ENCODE measurements at regions not wholly inside any gene's neighbourhood (a gene's known extent, or its start where the extent isn't known, plus 50 kb on each side); places are given as distances from the start of the nearest gene placed in this dataset.

- Mint-ChIP-seq H3K4me1 (no peaks in the 10 kb centered on the region), H3K27me3 (peaks cover 7% of the 10 kb centered on the region), H3K9me3 (no peaks in the 10 kb centered on the region), H3K27ac (no peak overlapping the region), H3K36me3 (ENCODE audit: low read depth) (no peaks in the 10 kb centered on the region), H3K4me3 (no peak overlapping the region)
- ATAC-seq (no peak), DNase-seq (no peak)
Observed at GRCh38 chr6:40710626-40711330, 123.6 kb upstream of the LRFN2 start.

GRCh38 chr6:40708049-40708448, 120.9 kb upstream of the LRFN2 start:
- Mint-ChIP-seq H3K4me1 (no peaks in the 10 kb centered on the region), H3K4me3 (no peak overlapping the region), H3K36me3 (ENCODE audit: low read depth) (no peaks in the 10 kb centered on the region), H3K27ac (no peak overlapping the region), H3K9me3 (no peaks in the 10 kb centered on the region), H3K27me3 (peaks cover 4% of the 10 kb centered on the region)
- DNase-seq (no peak), ATAC-seq (no peak)

- H3K4me3 Mint-ChIP-seq: no peak overlapping the region
- H3K4me1 Mint-ChIP-seq: no peaks in the 10 kb centered on the region
- ATAC-seq: no peak
- no peak overlapping the region for H3K27ac Mint-ChIP-seq
- H3K27me3 Mint-ChIP-seq: peaks cover 2% of the 10 kb centered on the region
- H3K9me3 Mint-ChIP-seq: no peaks in the 10 kb centered on the region
- DNase-seq: no peak
- H3K36me3 Mint-ChIP-seq (ENCODE audit: low read depth): no peaks in the 10 kb centered on the region
Observed at GRCh38 chr6:40706178-40706577, 119.0 kb upstream of the LRFN2 start.

- no peak overlapping the region for H3K4me3 Mint-ChIP-seq
- H3K4me1 Mint-ChIP-seq: no peaks in the 10 kb centered on the region
- H3K9me3 Mint-ChIP-seq: no peaks in the 10 kb centered on the region
- H3K36me3 Mint-ChIP-seq (ENCODE audit: low read depth): no peaks in the 10 kb centered on the region
- DNase-seq (no peak), ATAC-seq (no peak)
- H3K27me3 Mint-ChIP-seq: peaks cover 2% of the 10 kb centered on the region
- no peak overlapping the region for H3K27ac Mint-ChIP-seq
Observed at GRCh38 chr6:40705354-40705753, 118.2 kb upstream of the LRFN2 start.

GRCh38 chr6:40701352-40702007, 114.3 kb upstream of the LRFN2 start:
- peaks cover 2% of the 10 kb centered on the region for H3K27me3 Mint-ChIP-seq
- H3K4me1 Mint-ChIP-seq: no peaks in the 10 kb centered on the region
- ATAC-seq (no peak), DNase-seq (no peak)
- no peak overlapping the region for H3K4me3 Mint-ChIP-seq
- no peak overlapping the region for H3K27ac Mint-ChIP-seq
- no peaks in the 10 kb centered on the region for H3K9me3 Mint-ChIP-seq
- H3K36me3 Mint-ChIP-seq (ENCODE audit: low read depth): no peaks in the 10 kb centered on the region

- Mint-ChIP-seq H3K36me3 (ENCODE audit: low read depth) (no peaks in the 10 kb centered on the region), H3K4me1 (no peaks in the 10 kb centered on the region), H3K27me3 (no peaks in the 10 kb centered on the region), H3K9me3 (no peaks in the 10 kb centered on the region), H3K4me3 (no peak overlapping the region), H3K27ac (no peak overlapping the region)
- DNase-seq: no peak
- no peak for ATAC-seq
Observed at GRCh38 chr6:40700006-40700580, 112.9 kb upstream of the LRFN2 start.

GRCh38 chr6:40695750-40696415, 108.7 kb upstream of the LRFN2 start:
- H3K27me3 Mint-ChIP-seq: no peaks in the 10 kb centered on the region
- H3K4me1 Mint-ChIP-seq: no peaks in the 10 kb centered on the region
- H3K36me3 Mint-ChIP-seq (ENCODE audit: low read depth): no peaks in the 10 kb centered on the region
- no peak for DNase-seq
- H3K9me3 Mint-ChIP-seq: no peaks in the 10 kb centered on the region
- no peak for ATAC-seq
- no peak overlapping the region for H3K27ac Mint-ChIP-seq
- no peak overlapping the region for H3K4me3 Mint-ChIP-seq

GRCh38 chr6:40695114-40695513, 108.0 kb upstream of the LRFN2 start:
- H3K4me3 Mint-ChIP-seq: no peak overlapping the region
- no peaks in the 10 kb centered on the region for H3K9me3 Mint-ChIP-seq
- ATAC-seq (no peak), DNase-seq (no peak)
- no peak overlapping the region for H3K27ac Mint-ChIP-seq
- H3K4me1 Mint-ChIP-seq: no peaks in the 10 kb centered on the region
- H3K36me3 Mint-ChIP-seq (ENCODE audit: low read depth): no peaks in the 10 kb centered on the region
- no peaks in the 10 kb centered on the region for H3K27me3 Mint-ChIP-seq

- H3K36me3 Mint-ChIP-seq (ENCODE audit: low read depth): no peaks in the 10 kb centered on the region
- no peak for ATAC-seq
Observed at GRCh38 chr6:40693768-40694167, 106.6 kb upstream of the LRFN2 start.

GRCh38 chr6:40692337-40692736, 105.2 kb upstream of the LRFN2 start:
- no peaks in the 10 kb centered on the region for H3K4me1 Mint-ChIP-seq
- no peak overlapping the region for H3K27ac Mint-ChIP-seq
- H3K36me3 Mint-ChIP-seq (ENCODE audit: low read depth): no peaks in the 10 kb centered on the region
- ATAC-seq (no peak), DNase-seq (no peak)
- H3K27me3 Mint-ChIP-seq: no peaks in the 10 kb centered on the region
- H3K9me3 Mint-ChIP-seq: no peaks in the 10 kb centered on the region
- no peak overlapping the region for H3K4me3 Mint-ChIP-seq

More at GRCh38 chr6:40693768-40694167, 106.6 kb upstream of the LRFN2 start:
- no peaks in the 10 kb centered on the region for H3K9me3 Mint-ChIP-seq
- H3K27ac Mint-ChIP-seq: no peak overlapping the region
- DNase-seq: no peak
- H3K27me3 Mint-ChIP-seq: no peaks in the 10 kb centered on the region
- no peak overlapping the region for H3K4me3 Mint-ChIP-seq
- no peaks in the 10 kb centered on the region for H3K4me1 Mint-ChIP-seq

- H3K9me3 Mint-ChIP-seq: no peaks in the 10 kb centered on the region
- DNase-seq: no peak
- ATAC-seq: no peak
- H3K4me1 Mint-ChIP-seq: no peaks in the 10 kb centered on the region
- no peak overlapping the region for H3K4me3 Mint-ChIP-seq
- H3K36me3 Mint-ChIP-seq (ENCODE audit: low read depth): no peaks in the 10 kb centered on the region
- peaks cover 2% of the 10 kb centered on the region for H3K27me3 Mint-ChIP-seq
- H3K27ac Mint-ChIP-seq: no peak overlapping the region
Observed at GRCh38 chr6:40689185-40689584, 102.0 kb upstream of the LRFN2 start.

- no peak overlapping the region for H3K4me3 Mint-ChIP-seq
- ATAC-seq (no peak), DNase-seq (no peak)
- no peaks in the 10 kb centered on the region for H3K9me3 Mint-ChIP-seq
- H3K27me3 Mint-ChIP-seq: peaks cover 2% of the 10 kb centered on the region
- no peak overlapping the region for H3K27ac Mint-ChIP-seq
- H3K4me1 Mint-ChIP-seq: no peaks in the 10 kb centered on the region
- H3K36me3 Mint-ChIP-seq (ENCODE audit: low read depth): no peaks in the 10 kb centered on the region
Observed at GRCh38 chr6:40688214-40688761, 101.1 kb upstream of the LRFN2 start.

GRCh38 chr6:40685862-40686261, 98.7 kb upstream of the LRFN2 start:
- no peaks in the 10 kb centered on the region for H3K9me3 Mint-ChIP-seq
- H3K36me3 Mint-ChIP-seq (ENCODE audit: low read depth): no peaks in the 10 kb centered on the region

GRCh38 chr6:40681622-40682021, 94.5 kb upstream of the LRFN2 start:
- Mint-ChIP-seq H3K36me3 (ENCODE audit: low read depth) (no peaks in the 10 kb centered on the region), H3K9me3 (peaks cover 4% of the 10 kb centered on the region), H3K4me1 (no peaks in the 10 kb centered on the region), H3K27me3 (peaks cover 4% of the 10 kb centered on the region), H3K27ac (no peak overlapping the region), H3K4me3 (no peak overlapping the region)
- DNase-seq (no peak), ATAC-seq (no peak)

More at GRCh38 chr6:40685862-40686261, 98.7 kb upstream of the LRFN2 start:
- no peaks in the 10 kb centered on the region for H3K4me1 Mint-ChIP-seq
- H3K4me3 Mint-ChIP-seq: no peak overlapping the region
- DNase-seq: no peak
- no peak overlapping the region for H3K27ac Mint-ChIP-seq
- peaks cover 2% of the 10 kb centered on the region for H3K27me3 Mint-ChIP-seq
- ATAC-seq: no peak

GRCh38 chr6:40678941-40679340, 91.8 kb upstream of the LRFN2 start:
- H3K27ac Mint-ChIP-seq: no peak overlapping the region
- peaks cover 2% of the 10 kb centered on the region for H3K27me3 Mint-ChIP-seq
- no peaks in the 10 kb centered on the region for H3K4me1 Mint-ChIP-seq
- ATAC-seq (no peak), DNase-seq (no peak)
- no peak overlapping the region for H3K4me3 Mint-ChIP-seq
- H3K9me3 Mint-ChIP-seq: peaks cover 4% of the 10 kb centered on the region
- no peaks in the 10 kb centered on the region for H3K36me3 Mint-ChIP-seq (ENCODE audit: low read depth)
